ENCODE measurements at regions not wholly inside any gene's neighbourhood (a gene's known extent, or its start where the extent isn't known, plus 50 kb on each side); places are given as distances from the start of the nearest gene placed in this dataset.

- no peak for DNase-seq (ENCODE audit: low spot score)
- TF ChIP-seq, protein P1, sequence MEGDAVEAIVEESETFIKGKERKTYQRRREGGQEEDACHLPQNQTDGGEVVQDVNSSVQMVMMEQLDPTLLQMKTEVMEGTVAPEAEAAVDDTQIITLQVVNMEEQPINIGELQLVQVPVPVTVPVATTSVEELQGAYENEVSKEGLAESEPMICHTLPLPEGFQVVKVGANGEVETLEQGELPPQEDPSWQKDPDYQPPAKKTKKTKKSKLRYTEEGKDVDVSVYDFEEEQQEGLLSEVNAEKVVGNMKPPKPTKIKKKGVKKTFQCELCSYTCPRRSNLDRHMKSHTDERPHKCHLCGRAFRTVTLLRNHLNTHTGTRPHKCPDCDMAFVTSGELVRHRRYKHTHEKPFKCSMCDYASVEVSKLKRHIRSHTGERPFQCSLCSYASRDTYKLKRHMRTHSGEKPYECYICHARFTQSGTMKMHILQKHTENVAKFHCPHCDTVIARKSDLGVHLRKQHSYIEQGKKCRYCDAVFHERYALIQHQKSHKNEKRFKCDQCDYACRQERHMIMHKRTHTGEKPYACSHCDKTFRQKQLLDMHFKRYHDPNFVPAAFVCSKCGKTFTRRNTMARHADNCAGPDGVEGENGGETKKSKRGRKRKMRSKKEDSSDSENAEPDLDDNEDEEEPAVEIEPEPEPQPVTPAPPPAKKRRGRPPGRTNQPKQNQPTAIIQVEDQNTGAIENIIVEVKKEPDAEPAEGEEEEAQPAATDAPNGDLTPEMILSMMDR (IDR thresholded peaks at IDR 0.05; ENCODE audit: borderline replicate concordance, control extremely low read depth, extremely low read depth, insufficient read depth, missing control alignments), result no peak
- in situ Hi-C loops (cut with MboI; ENCODE audit: low sequenced_read_pairs, unreplicated experiment), result no loop called here
Measured at GRCh38 chr7:118626739-118627138, 402.2 kb downstream of the ANKRD7 start.

- in situ Hi-C loops (cut with MboI; ENCODE audit: low sequenced_read_pairs, unreplicated experiment), result no loop called here
- no peak for DNase-seq (ENCODE audit: low spot score)
- TF ChIP-seq, protein P1 (IDR thresholded peaks at IDR 0.05; ENCODE audit: borderline replicate concordance, control extremely low read depth, extremely low read depth, insufficient read depth, missing control alignments), result no peak
Measured at GRCh38 chr7:118627467-118627866, 403.0 kb downstream of the ANKRD7 start.

- in situ Hi-C loops (cut with MboI; ENCODE audit: low sequenced_read_pairs, unreplicated experiment), result no loop called here
- no peak for DNase-seq (ENCODE audit: low spot score)
- TF ChIP-seq, protein P1 (IDR thresholded peaks at IDR 0.05; ENCODE audit: borderline replicate concordance, control extremely low read depth, extremely low read depth, insufficient read depth, missing control alignments), result no peak
Measured at GRCh38 chr7:118629898-118630438, 405.5 kb downstream of the ANKRD7 start.

DNA sequence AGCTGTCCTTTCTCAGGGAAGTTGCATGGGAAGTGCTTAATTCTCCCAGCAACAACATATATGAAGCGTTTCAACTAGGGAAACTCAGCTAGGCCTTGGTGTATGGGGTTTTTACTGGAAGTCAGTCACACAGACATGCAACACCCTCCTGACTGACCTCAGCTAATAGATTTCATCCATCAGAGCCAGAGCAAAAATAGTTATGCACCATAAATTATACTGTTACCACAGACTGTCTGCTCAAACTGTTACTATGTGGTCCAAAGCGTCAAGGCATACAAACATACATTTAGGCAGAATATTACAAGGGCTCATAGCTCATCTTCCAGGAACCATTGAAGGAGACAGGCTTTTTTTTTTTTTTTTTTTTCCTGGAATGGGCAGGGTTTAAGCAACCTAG, 417.9 kb downstream of the ANKRD7 start:
- DNase-seq (ENCODE audit: low spot score), result no peak
- in situ Hi-C loops (cut with MboI; ENCODE audit: low sequenced_read_pairs, unreplicated experiment), result no loop called here
- TF ChIP-seq, protein P1 (IDR thresholded peaks at IDR 0.05; ENCODE audit: borderline replicate concordance, control extremely low read depth, extremely low read depth, insufficient read depth, missing control alignments), result no peak

- DNase-seq (ENCODE audit: low spot score), result no peak
- TF ChIP-seq, protein P1 (IDR thresholded peaks at IDR 0.05; ENCODE audit: borderline replicate concordance, control extremely low read depth, extremely low read depth, insufficient read depth, missing control alignments), result no peak
- in situ Hi-C loops (cut with MboI; ENCODE audit: low sequenced_read_pairs, unreplicated experiment), result no loop called here
Measured at GRCh38 chr7:118644346-118644745, 419.8 kb downstream of the ANKRD7 start.

DNA sequence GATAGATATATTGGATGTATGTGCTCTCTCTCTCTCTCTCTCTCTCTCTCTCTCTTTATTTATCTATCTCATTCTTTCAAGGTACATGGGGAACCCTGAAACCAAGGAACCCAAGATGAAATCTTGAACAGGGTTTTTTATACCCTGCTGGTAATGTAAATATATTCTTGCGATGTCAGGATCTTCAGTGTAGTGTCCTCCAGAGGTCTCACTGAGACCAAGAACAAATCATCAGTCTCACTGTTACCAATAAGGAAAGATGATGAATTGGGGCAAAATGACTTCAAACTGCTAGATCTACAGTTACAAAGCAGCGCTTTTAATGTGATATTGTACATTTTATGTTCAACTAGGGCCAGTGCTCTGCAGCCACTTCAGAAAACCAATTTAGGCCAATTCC, 423.5 kb downstream of the ANKRD7 start:
- TF ChIP-seq, protein P1 (IDR thresholded peaks at IDR 0.05; ENCODE audit: borderline replicate concordance, control extremely low read depth, extremely low read depth, insufficient read depth, missing control alignments), result no peak
- in situ Hi-C loops (cut with MboI; ENCODE audit: low sequenced_read_pairs, unreplicated experiment), result no loop called here
- no peak for DNase-seq (ENCODE audit: low spot score)

Data from GM13976 (cell line).